H9 (cell line): ENCODE measurements at regions not wholly inside any gene's neighbourhood (a gene's known extent, or its start where the extent isn't known, plus 50 kb on each side); places are given as distances from the start of the nearest gene placed in this dataset.

ENCODE experiments used
- DNase-seq: peaks from one replicate; pipeline ENCODE4 v3.0.0-alpha.2; 2017
- H2AFZ ChIP-seq: one replicate; pipeline ENCODE4 v1.6.1; 2013; ENCODE audit warnings: mild to moderate bottlenecking, low read length, control low read depth, moderate library complexity
- H2AK5ac ChIP-seq: 2 replicates; pipeline ENCODE4 v1.6.1; 2013; ENCODE audit warnings: low read length, control low read depth, mixed read lengths; ENCODE audit not compliant: insufficient read length
- H2BK120ac ChIP-seq: one replicate; pipeline ENCODE4 v1.6.1; 2013; ENCODE audit warnings: low read depth, mild to moderate bottlenecking, low read length, control low read depth, inconsistent platforms; ENCODE audit not compliant: poor library complexity, severe bottlenecking
- H2BK12ac ChIP-seq: 2 replicates; pipeline ENCODE4 v1.6.1; 2013; ENCODE audit warnings: low read length, control low read depth, mixed read lengths, low read depth; ENCODE audit not compliant: insufficient read length
- H2BK15ac ChIP-seq: 2 replicates; pipeline ENCODE4 v1.6.1; 2013; ENCODE audit warnings: low read depth, low read length, control low read depth
- H2BK20ac ChIP-seq: one replicate; pipeline ENCODE4 v1.6.1; 2013; ENCODE audit warnings: low read depth, mild to moderate bottlenecking, low read length, control low read depth, inconsistent platforms; ENCODE audit not compliant: poor library complexity, severe bottlenecking
- H2BK5ac ChIP-seq: 2 replicates; pipeline ENCODE4 v1.6.1; 2013; ENCODE audit warnings: low read length, control low read depth, mixed read lengths; ENCODE audit not compliant: insufficient read length
- H3K14ac ChIP-seq: 2 replicates; pipeline ENCODE4 v1.6.1; 2013; ENCODE audit warnings: low read length, control low read depth; ENCODE audit not compliant: insufficient read depth
- H3K18ac ChIP-seq: 2 replicates; pipeline ENCODE4 v1.6.1; 2013; ENCODE audit warnings: low read depth, mild to moderate bottlenecking, mixed read lengths, low read length, control low read depth; ENCODE audit not compliant: insufficient read length
- H3K23ac ChIP-seq: 2 replicates; pipeline ENCODE4 v1.6.1; 2013; ENCODE audit warnings: low read length, control low read depth, mixed read lengths, low read depth; ENCODE audit not compliant: insufficient read length
- H3K23me2 ChIP-seq: 2 replicates; pipeline ENCODE4 v1.6.1; 2013; ENCODE audit warnings: low read depth, mild to moderate bottlenecking, mixed read lengths, low read length, control low read depth; ENCODE audit not compliant: insufficient read length, poor library complexity, severe bottlenecking
- H3K27ac ChIP-seq: 2 replicates; pipeline ENCODE4 v1.5.1; 2013; ENCODE audit warnings: low read length, control low read depth, mixed read lengths, low read depth; ENCODE audit not compliant: insufficient read length
- H3K27me3 ChIP-seq: 2 replicates; pipeline ENCODE4 v1.6.1; 2013; ENCODE audit warnings: low read length, control low read depth, inconsistent platforms; ENCODE audit not compliant: insufficient read depth
- H3K4ac ChIP-seq: 2 replicates; pipeline ENCODE4 v1.6.1; 2013; ENCODE audit warnings: low read depth, mild to moderate bottlenecking, control low read depth, inconsistent platforms, low read length, moderate library complexity
- H3K4me1 ChIP-seq: 2 replicates; pipeline ENCODE4 v1.6.1; 2013; ENCODE audit warnings: low read length, control low read depth, inconsistent platforms; ENCODE audit not compliant: insufficient read depth
- H3K4me2 ChIP-seq: 2 replicates; pipeline ENCODE4 v1.6.1; 2013; ENCODE audit warnings: low read length, control low read depth, mixed read lengths; ENCODE audit not compliant: insufficient read length, insufficient read depth
- H3K56ac ChIP-seq: 2 replicates; pipeline ENCODE4 v1.6.1; 2013; ENCODE audit warnings: low read depth, mild to moderate bottlenecking, mixed read lengths, low read length, control low read depth; ENCODE audit not compliant: insufficient read length
- H3K79me1 ChIP-seq: 2 replicates; pipeline ENCODE4 v1.6.1; 2013; ENCODE audit warnings: low read depth, mild to moderate bottlenecking, moderate library complexity, low read length, control low read depth, inconsistent platforms; ENCODE audit not compliant: insufficient read depth, poor library complexity, severe bottlenecking
- H3K79me2 ChIP-seq: 2 replicates; pipeline ENCODE4 v1.6.1; 2013; ENCODE audit warnings: low read length, control low read depth, inconsistent platforms; ENCODE audit not compliant: insufficient read depth
- H3K9ac ChIP-seq: 2 replicates; pipeline ENCODE4 v1.6.1; 2013; ENCODE audit warnings: low read length, control low read depth, mixed read lengths; ENCODE audit not compliant: insufficient read length; ENCODE audit errors: extremely low read depth
- H3K9me3 ChIP-seq: one replicate; pipeline ENCODE4 v1.6.1; 2013; ENCODE audit warnings: low read depth, low read length, inconsistent platforms; ENCODE audit not compliant: control insufficient read depth
- H3T11ph ChIP-seq: one replicate; pipeline ENCODE4 v1.6.1; 2013; ENCODE audit warnings: mild to moderate bottlenecking, low read length, control low read depth, inconsistent platforms
- H4K20me1 ChIP-seq: one replicate; pipeline ENCODE4 v1.6.1; 2013; ENCODE audit not compliant: control insufficient read depth, insufficient read length, insufficient read depth
- H4K5ac ChIP-seq: 2 replicates; pipeline ENCODE4 v1.6.1; 2013; ENCODE audit warnings: low read depth, mild to moderate bottlenecking, mixed read lengths, low read length, control low read depth; ENCODE audit not compliant: insufficient read length
- H4K8ac ChIP-seq: replicated peaks from 2 replicates; pipeline ENCODE4 v1.6.1; 2013; ENCODE audit warnings: low read length, control low read depth, mixed read lengths, low read depth; ENCODE audit not compliant: insufficient read length
- H4K91ac ChIP-seq: 2 replicates; pipeline ENCODE4 v1.6.1; 2013; ENCODE audit warnings: low read depth, mild to moderate bottlenecking, moderate library complexity, mixed read lengths, low read length, control low read depth; ENCODE audit not compliant: insufficient read length
- H3K27ac Mint-ChIP-seq, 3 experiments: 2 replicates in 2 of 3; 3 replicates in 1 of 3; pipeline ENCODE4 v1.8.0; 2020 to 2021; ENCODE audit warnings: mixed read lengths in 3 of 3, mild to moderate bottlenecking in 1 of 3, moderate library complexity in 1 of 3
- H3K27me3 Mint-ChIP-seq: 2 replicates; pipeline ENCODE4 v1.8.0; 2021; ENCODE audit warnings: low read depth, mild to moderate bottlenecking, moderate library complexity, mixed read lengths
- H3K36me3 Mint-ChIP-seq, 3 experiments: 2 replicates in 2 of 3; 3 replicates in 1 of 3; pipeline ENCODE4 v1.8.0; 2020 to 2021; ENCODE audit warnings: low read depth in 3 of 3, mixed read lengths in 3 of 3; ENCODE audit not compliant: insufficient read depth in 1 of 3
- H3K4me1 Mint-ChIP-seq, 2 experiments: 2 replicates each; pipeline ENCODE4 v1.8.0; 2020; ENCODE audit warnings: mixed read lengths in 2 of 2
- H3K4me3 Mint-ChIP-seq, 2 experiments: 2 replicates in 1 of 2; 3 replicates in 1 of 2; pipeline ENCODE4 v1.8.0; 2020 to 2021; ENCODE audit warnings: mild to moderate bottlenecking in 2 of 2, mixed read lengths in 2 of 2, moderate library complexity in 1 of 2
- H3K9me3 Mint-ChIP-seq, 2 experiments: 2 replicates in 1 of 2; 3 replicates in 1 of 2; pipeline ENCODE4 v1.8.0; 2020; ENCODE audit warnings: mild to moderate bottlenecking in 2 of 2, mixed read lengths in 2 of 2, moderate library complexity in 1 of 2
- WGBS: extraction: QIAGEN DNeasy Blood & Tissue Kit; methylation state at CpG from one replicate; pipeline ENCODE4 v1.1.7; 2013; ENCODE audit warnings: missing lambda C conversion rate, low lambda C conversion rate, mixed read lengths; ENCODE audit not compliant: insufficient read length; ENCODE audit errors: extremely low coverage; 5-methylcytosine and 5-hydroxymethylcytosine counted together
- TF ChIP-seq, protein P1 (sequence below): fragments of 200-600 bp; sonication (generic); conservative IDR thresholded peaks from 3 replicates; pipeline ENCODE4 v1.8.0; 2021; ENCODE audit warnings: antibody characterized with exemption, mild to moderate bottlenecking

DNA sequence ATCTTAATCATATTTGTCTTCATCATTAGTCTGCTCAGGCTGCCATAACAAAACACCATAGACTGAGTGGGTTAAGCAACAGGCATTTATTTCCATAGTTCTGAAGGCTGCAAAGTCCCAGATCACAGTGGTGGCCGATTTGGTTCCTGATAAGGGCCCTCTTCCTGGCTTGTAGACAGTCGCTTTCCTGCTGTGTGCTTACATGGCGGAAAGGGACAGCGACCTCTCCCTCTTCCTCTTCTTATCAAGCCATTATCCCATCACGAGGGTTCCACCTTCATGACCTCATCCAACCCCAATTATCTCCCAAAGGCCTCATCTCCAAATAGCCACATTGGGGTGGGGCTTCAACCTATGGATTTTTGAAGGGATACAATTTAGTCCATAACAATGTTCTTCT, 84.0 kb downstream of the LYZL1 start:
- H2AK5ac ChIP-seq = no peak overlapping the region
- H4K91ac ChIP-seq = no peak overlapping the region
- no peak overlapping the region for H4K8ac ChIP-seq
- H3K56ac ChIP-seq = no peak overlapping the region
- H4K5ac ChIP-seq = no peak overlapping the region
- TF ChIP-seq, protein P1, sequence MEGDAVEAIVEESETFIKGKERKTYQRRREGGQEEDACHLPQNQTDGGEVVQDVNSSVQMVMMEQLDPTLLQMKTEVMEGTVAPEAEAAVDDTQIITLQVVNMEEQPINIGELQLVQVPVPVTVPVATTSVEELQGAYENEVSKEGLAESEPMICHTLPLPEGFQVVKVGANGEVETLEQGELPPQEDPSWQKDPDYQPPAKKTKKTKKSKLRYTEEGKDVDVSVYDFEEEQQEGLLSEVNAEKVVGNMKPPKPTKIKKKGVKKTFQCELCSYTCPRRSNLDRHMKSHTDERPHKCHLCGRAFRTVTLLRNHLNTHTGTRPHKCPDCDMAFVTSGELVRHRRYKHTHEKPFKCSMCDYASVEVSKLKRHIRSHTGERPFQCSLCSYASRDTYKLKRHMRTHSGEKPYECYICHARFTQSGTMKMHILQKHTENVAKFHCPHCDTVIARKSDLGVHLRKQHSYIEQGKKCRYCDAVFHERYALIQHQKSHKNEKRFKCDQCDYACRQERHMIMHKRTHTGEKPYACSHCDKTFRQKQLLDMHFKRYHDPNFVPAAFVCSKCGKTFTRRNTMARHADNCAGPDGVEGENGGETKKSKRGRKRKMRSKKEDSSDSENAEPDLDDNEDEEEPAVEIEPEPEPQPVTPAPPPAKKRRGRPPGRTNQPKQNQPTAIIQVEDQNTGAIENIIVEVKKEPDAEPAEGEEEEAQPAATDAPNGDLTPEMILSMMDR = no peak
- H3K23ac ChIP-seq = no peak overlapping the region
- H2BK5ac ChIP-seq = no peak overlapping the region
- no peak overlapping the region for H2AFZ ChIP-seq
- no peak overlapping the region for H3K27ac Mint-ChIP-seq
- no peak overlapping the region for H2BK15ac ChIP-seq
- H4K20me1 ChIP-seq = no peaks in the 10 kb centered on the region
- H3K79me1 ChIP-seq = no peaks in the 10 kb centered on the region
- H2BK20ac ChIP-seq = no peak overlapping the region
- no peak overlapping the region for H3K9ac ChIP-seq
- no peak overlapping the region for H3K14ac ChIP-seq
- no peak for DNase-seq
- H3K4me1 Mint-ChIP-seq = no peaks in the 10 kb centered on the region
- no peaks in the 10 kb centered on the region for H3K23me2 ChIP-seq
- H2BK12ac ChIP-seq = no peak overlapping the region
- no peaks in the 10 kb centered on the region for H3K4me1 ChIP-seq
- no peak overlapping the region for H3K27ac ChIP-seq
- H3K4me3 Mint-ChIP-seq = no peak overlapping the region
- peaks cover 3% of the 10 kb centered on the region; the same call in 1 of the 2 replicates for H3K27me3 Mint-ChIP-seq
- no peak overlapping the region for H3T11ph ChIP-seq
- H2BK120ac ChIP-seq = no peak overlapping the region
- no peaks in the 10 kb centered on the region for H3K79me2 ChIP-seq
- H3K9me3 Mint-ChIP-seq = no peaks in the 10 kb centered on the region; a peak in 2 of 5 replicates
- no peak overlapping the region for H3K18ac ChIP-seq
- H3K4ac ChIP-seq = no peak overlapping the region
- no CpG with 5 or more reads among the region's 5 CpGs for WGBS
- H3K4me2 ChIP-seq = no peak overlapping the region
- no peaks in the 10 kb centered on the region for H3K27me3 ChIP-seq
- no peaks in the 10 kb centered on the region for H3K36me3 Mint-ChIP-seq
- H3K9me3 ChIP-seq = no peaks in the 10 kb centered on the region
